Esophagus muscularis mucosa (tissue), 4 donors: ENCODE measurements at regions not wholly inside any gene's neighbourhood (a gene's known extent, or its start where the extent isn't known, plus 50 kb on each side); places are given as distances from the start of the nearest gene placed in this dataset.

Source experiments
- DNase-seq: peaks from one replicate; pipeline ENCODE4 v3.0.0-alpha.2; 2017; ENCODE audit errors: extremely low spot score
- H3K27ac ChIP-seq, 4 donors: fragments of 200-600 bp; sonication (generic); replicated peaks in 1 of 4; 1 replicate in 3 of 4; 2 replicates in 1 of 4; pipeline ENCODE4 v1.5.1; 2016 to 2019; ENCODE audit warnings: mild to moderate bottlenecking in 1 of 4
- H3K27me3 ChIP-seq, 4 donors: fragments of 200-600 bp; sonication (generic); one replicate each; pipeline versions ENCODE4 v1.5.1 to v1.6.0; 2016 to 2019
- H3K36me3 ChIP-seq, 4 donors: fragments of 200-600 bp; sonication (generic); one replicate each; pipeline ENCODE4 v1.5.1; 2016 to 2019
- H3K4me1 ChIP-seq, 4 donors: fragments of 200-600 bp; sonication (generic); one replicate each; pipeline ENCODE4 v1.5.1; 2016 to 2019
- H3K4me3 ChIP-seq, 4 donors: fragments of 200-600 bp; sonication (generic); 1 replicate in 2 of 4; 2 replicates in 2 of 4; pipeline ENCODE4 v1.5.1; 2016 to 2019; ENCODE audit warnings: mild to moderate bottlenecking in 4 of 4, moderate library complexity in 1 of 4
- H3K9me3 ChIP-seq, 4 donors: fragments of 200-600 bp; sonication (generic); 1 replicate in 3 of 4; 2 replicates in 1 of 4; pipeline ENCODE4 v1.5.1; 2016 to 2019
- CTCF ChIP-seq, 3 experiments: fragments of 200-600 bp in 2 of 3; fragments of 450-650 bp in 1 of 3; sonication (generic) in 2 of 3; IDR thresholded peaks; one replicate each; pipeline ENCODE4 v1.5.1; 2017 to 2019; ENCODE audit warnings: antibody characterized with exemption in 3 of 3, mild to moderate bottlenecking in 2 of 3, moderate library complexity in 1 of 3
- EP300 ChIP-seq: sonication (generic); formaldehyde crosslinking; IDR thresholded peaks from one replicate; pipeline ENCODE4 v1.6.1; 2017; ENCODE audit warnings: antibody characterized with exemption
- POLR2A ChIP-seq: fragments of 450-650 bp; IDR thresholded peaks from one replicate; pipeline ENCODE4 v1.6.1; 2017; ENCODE audit warnings: antibody characterized with exemption, moderate library complexity, mild to moderate bottlenecking, low read depth
- POLR2AphosphoS5 ChIP-seq, 2 donors: sonication (generic); formaldehyde crosslinking; IDR thresholded peaks; one replicate each; pipeline ENCODE4 v1.6.1; 2017; ENCODE audit warnings: antibody characterized with exemption in 2 of 2
- WGBS: methylation state at CpG from one replicate; pipeline ENCODE4 v1.1.5; 2018; 5-methylcytosine and 5-hydroxymethylcytosine counted together
- intact Hi-C: fragments of 100-400 bp; cut with DNase I; formaldehyde crosslinking; loops from one replicate; pipeline ENCODE4 v1.15.1; 2023

DNA sequence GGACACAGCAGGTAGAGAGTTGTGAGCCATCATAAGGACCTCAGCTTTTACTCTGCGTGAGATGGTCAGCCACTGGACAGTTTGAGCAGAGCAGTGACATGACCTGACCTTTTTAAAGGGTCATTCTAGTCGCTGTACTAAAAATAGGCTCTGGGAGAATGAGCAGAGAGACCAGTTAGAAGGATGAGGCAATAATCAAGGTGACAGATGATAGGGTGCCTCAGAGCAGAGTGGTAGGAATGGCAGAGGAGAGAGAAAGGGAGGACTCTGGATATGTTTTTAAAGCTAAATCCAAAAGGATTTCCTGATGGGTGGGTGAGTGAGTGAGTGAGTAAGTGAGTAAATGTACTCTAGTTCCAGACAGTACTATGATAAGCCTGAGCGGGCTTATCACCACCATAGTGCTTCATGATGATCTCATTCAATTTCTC lies 83.6 kb upstream of the ARHGAP5 start:
- Histone ChIP-seq H3K4me1 (peaks cover 47 to 62% (median 56%) of the 10 kb centered on the region in 4 donors), H3K4me3 (no peak overlapping the region), H3K9me3 (no peaks in the 10 kb centered on the region), H3K27ac (no peak overlapping the region), H3K36me3 (no peaks in the 10 kb centered on the region), H3K27me3 (no peaks in the 10 kb centered on the region)
- DNase-seq: no peak
- WGBS: 81% methylated on average over 3 of the region's 3 CpGs
- TF ChIP-seq POLR2AphosphoS5 (IDR thresholded peaks at IDR 0.05) (no peak), POLR2A (no peak), EP300 (no peak), CTCF (IDR thresholded peaks at IDR 0.05) (no peak)
- intact Hi-C loops: no loop called here

- no peaks in the 10 kb centered on the region for H3K36me3 ChIP-seq
- 62% methylated on average over 1 of the region's 3 CpGs for WGBS
- H3K9me3 ChIP-seq: no peaks in the 10 kb centered on the region
- intact Hi-C loops: no loop called here
- TF ChIP-seq POLR2AphosphoS5 (IDR thresholded peaks at IDR 0.05) (no peak), POLR2A (no peak)
- peaks cover 42 to 62% (median 55%) of the 10 kb centered on the region in 4 donors for H3K4me1 ChIP-seq
- peak overlapping the region; percentile 17 to 73 (median 52) for H3K27ac ChIP-seq
- no peaks in the 10 kb centered on the region for H3K27me3 ChIP-seq
- DNase-seq: peak; percentile 86
- no peak overlapping the region for H3K4me3 ChIP-seq
These were observed 82.6 kb upstream of the ARHGAP5 start for GRCh38 chr14:31994391-31995033.

- Histone ChIP-seq H3K4me3 (no peak overlapping the region), H3K36me3 (no peaks in the 10 kb centered on the region), H3K27ac (no peak overlapping the region), H3K9me3 (no peaks in the 10 kb centered on the region), H3K27me3 (no peaks in the 10 kb centered on the region), H3K4me1 (peaks cover 7 to 18% (median 8%) of the 10 kb centered on the region in 4 donors)
- WGBS: 86% methylated on average over 5 of the region's 5 CpGs
- TF ChIP-seq EP300 (no peak), CTCF (IDR thresholded peaks at IDR 0.05) (no peak), POLR2A (no peak), POLR2AphosphoS5 (IDR thresholded peaks at IDR 0.05) (no peak)
- DNase-seq: peak; percentile 81
- intact Hi-C loops: no loop called here
These were observed 73.5 kb upstream of the ARHGAP5 start for GRCh38 chr14:32003585-32003984.

- WGBS: 89% methylated on average over 4 of the region's 4 CpGs
- peaks cover 6 to 18% (median 8%) of the 10 kb centered on the region in 4 donors for H3K4me1 ChIP-seq
- H3K36me3 ChIP-seq: no peaks in the 10 kb centered on the region
- no peaks in the 10 kb centered on the region for H3K27me3 ChIP-seq
- no peak for DNase-seq
- no peak overlapping the region for H3K27ac ChIP-seq
- intact Hi-C loops: no loop called here
- H3K4me3 ChIP-seq: no peak overlapping the region
- H3K9me3 ChIP-seq: no peaks in the 10 kb centered on the region
- TF ChIP-seq EP300: no peak
- no peak for TF ChIP-seq POLR2A
- TF ChIP-seq POLR2AphosphoS5 (IDR thresholded peaks at IDR 0.05): no peak
- no peak for TF ChIP-seq CTCF (IDR thresholded peaks at IDR 0.05)
These were observed 72.8 kb upstream of the ARHGAP5 start for GRCh38 chr14:32004300-32004699.

DNA sequence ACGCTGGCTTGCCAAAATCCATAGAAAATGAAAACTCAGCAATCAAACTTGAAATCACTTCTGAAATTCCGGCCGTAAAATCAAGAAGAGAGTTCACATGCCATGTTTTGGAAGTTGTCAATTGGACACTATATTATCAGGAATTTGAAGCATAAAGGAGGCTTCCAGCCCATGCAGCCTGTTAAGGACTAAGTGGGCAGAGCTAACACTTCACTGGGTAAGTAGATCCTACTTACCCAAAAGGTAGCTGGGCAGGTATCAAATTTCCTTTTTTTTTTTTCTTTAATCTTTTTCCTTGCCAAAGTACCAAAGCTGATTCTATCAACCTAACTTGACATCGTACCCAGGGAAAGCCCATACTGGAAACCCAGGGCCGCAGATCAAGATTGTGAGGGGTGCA lies 71.5 kb upstream of the ARHGAP5 start:
- H3K36me3 ChIP-seq: no peaks in the 10 kb centered on the region
- 84% methylated on average over 5 of the region's 5 CpGs for WGBS
- TF ChIP-seq EP300 (no peak), POLR2A (no peak), CTCF (IDR thresholded peaks at IDR 0.05) (no peak), POLR2AphosphoS5 (IDR thresholded peaks at IDR 0.05) (no peak)
- H3K27me3 ChIP-seq: no peaks in the 10 kb centered on the region
- no peak overlapping the region for H3K4me3 ChIP-seq
- H3K4me1 ChIP-seq: peaks cover 6 to 18% (median 8%) of the 10 kb centered on the region in 4 donors
- DNase-seq: no peak
- intact Hi-C loops: no loop called here
- H3K9me3 ChIP-seq: no peaks in the 10 kb centered on the region
- H3K27ac ChIP-seq: no peak overlapping the region
